ENCODE measurements at regions not wholly inside any gene's neighbourhood (a gene's known extent, or its start where the extent isn't known, plus 50 kb on each side); places are given as distances from the start of the nearest gene placed in this dataset.
"Not testable (repeated sequence)": the region's sequence is repeated elsewhere in the genome, so short reads cannot be mapped to it uniquely, and the experiment has no call there.

GRCh38 chr4:131774382-131774781 lies 1374.7 kb upstream of the PCDH10 start:
- TF ChIP-seq CTCF (conservative IDR thresholded peaks at IDR 0.05 in 1 of 2, IDR thresholded peaks at IDR 0.05 in 1 of 2; ENCODE audit: low read depth in 1 of 2, low read length in 2 of 2); EZH2 (IDR thresholded peaks at IDR 0.05; ENCODE audit: low read length, missing control alignments): not testable (repeated sequence)

All from fibroblast of lung (primary cell).